GM23248 (cell line): ENCODE measurements at regions not wholly inside any gene's neighbourhood (a gene's known extent, or its start where the extent isn't known, plus 50 kb on each side); places are given as distances from the start of the nearest gene placed in this dataset.
"Not testable (repeated sequence)": the region's sequence is repeated elsewhere in the genome, so short reads cannot be mapped to it uniquely, and the experiment has no call there.

ENCODE experiments used
- EZH2 ChIP-seq: fragments of 200-600 bp; sonication (generic); IDR thresholded peaks from 2 replicates; pipeline ENCODE4 v1.6.1; 2018; ENCODE audit warnings: antibody characterized with exemption, mild to moderate bottlenecking; ENCODE audit not compliant: insufficient read depth, poor library complexity, severe bottlenecking
- EZH2phosphoT487 ChIP-seq: fragments of 200-600 bp; sonication (generic); IDR thresholded peaks from 2 replicates; pipeline ENCODE4 v1.6.1; 2018; ENCODE audit warnings: antibody characterized with exemption, moderate library complexity, mild to moderate bottlenecking, low read depth; ENCODE audit not compliant: insufficient read depth

DNA sequence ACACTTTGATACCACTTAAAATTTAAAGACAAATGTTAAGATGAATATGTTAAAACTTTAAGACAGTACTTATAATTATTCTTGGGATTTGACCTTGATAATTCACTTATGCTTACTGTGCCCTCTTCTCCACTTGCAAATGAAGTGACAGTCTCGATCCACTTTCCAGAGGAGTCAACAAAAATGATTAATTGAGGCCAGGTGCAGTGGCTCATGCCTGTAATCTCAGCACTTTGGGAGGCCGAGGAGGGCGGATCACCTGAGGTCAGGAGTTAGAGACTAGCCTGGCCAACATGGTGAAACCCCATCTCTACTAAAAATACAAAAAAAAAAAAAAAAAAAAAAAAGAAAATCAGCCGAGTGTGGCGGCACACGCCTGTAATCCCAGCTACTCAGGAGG is 52.6 kb upstream of the ZPLD1 start:
- not testable (repeated sequence) for TF ChIP-seq EZH2phosphoT487, EZH2
